T47D (cell line): ENCODE measurements at regions not wholly inside any gene's neighbourhood (a gene's known extent, or its start where the extent isn't known, plus 50 kb on each side); places are given as distances from the start of the nearest gene placed in this dataset.

Experiments used
- DNase-seq, 2 experiments: peaks; one replicate each; pipeline versions ENCODE4 v3.0.0 to v3.0.0-alpha.2; 2011 to 2012; ENCODE audit warnings: low read depth in 1 of 2, low spot score in 1 of 2
- JUND ChIP-seq: IDR thresholded peaks from 2 replicates; pipeline ENCODE4 v1.6.1; 2012; ENCODE audit warnings: low read depth
- in situ Hi-C: cut with HindIII; loops from 2 replicates; pipeline ENCODE4 v1.10.0; 2016; ENCODE audit warnings: low sequenced_read_pairs, low pct_unique_long_range_greater_than_20kb

GRCh38 chr6:146901940-146902816, 302.0 kb upstream of the STXBP5 start:
- in situ Hi-C loops, result no loop called here
- TF ChIP-seq JUND, result no peak
- DNase-seq, result peak in 1 of 2 experiments; percentile 36

- DNase-seq, result no peak
- in situ Hi-C loops, result no loop called here
- TF ChIP-seq JUND, result no peak
These were observed 301.4 kb upstream of the STXBP5 start for GRCh38 chr6:146902846-146903245.

DNA sequence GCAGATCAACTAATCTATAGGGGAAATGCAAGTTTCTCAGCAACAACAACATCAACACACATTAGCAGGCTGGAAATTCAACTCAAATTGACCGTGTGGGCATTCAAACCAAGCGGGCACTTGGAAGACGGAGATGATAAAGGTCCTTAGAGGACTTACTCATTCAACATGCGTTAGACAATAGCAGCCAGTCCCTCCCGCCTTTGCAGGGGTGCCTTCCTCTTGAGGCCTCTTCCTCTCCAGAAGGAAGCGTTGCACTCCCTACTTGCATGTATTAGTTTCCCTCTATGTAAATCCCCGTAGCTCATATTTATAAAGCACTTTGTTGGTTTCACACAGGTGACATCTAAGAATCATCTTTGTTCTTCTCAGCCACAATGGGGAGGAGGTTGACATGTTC, 300.8 kb upstream of the STXBP5 start:
- TF ChIP-seq JUND, result no peak
- no peak for DNase-seq
- in situ Hi-C loops, result no loop called here

- in situ Hi-C loops, result no loop called here
- no peak for DNase-seq
- TF ChIP-seq JUND, result no peak
These were observed 299.6 kb upstream of the STXBP5 start for GRCh38 chr6:146904596-146904995.

DNA sequence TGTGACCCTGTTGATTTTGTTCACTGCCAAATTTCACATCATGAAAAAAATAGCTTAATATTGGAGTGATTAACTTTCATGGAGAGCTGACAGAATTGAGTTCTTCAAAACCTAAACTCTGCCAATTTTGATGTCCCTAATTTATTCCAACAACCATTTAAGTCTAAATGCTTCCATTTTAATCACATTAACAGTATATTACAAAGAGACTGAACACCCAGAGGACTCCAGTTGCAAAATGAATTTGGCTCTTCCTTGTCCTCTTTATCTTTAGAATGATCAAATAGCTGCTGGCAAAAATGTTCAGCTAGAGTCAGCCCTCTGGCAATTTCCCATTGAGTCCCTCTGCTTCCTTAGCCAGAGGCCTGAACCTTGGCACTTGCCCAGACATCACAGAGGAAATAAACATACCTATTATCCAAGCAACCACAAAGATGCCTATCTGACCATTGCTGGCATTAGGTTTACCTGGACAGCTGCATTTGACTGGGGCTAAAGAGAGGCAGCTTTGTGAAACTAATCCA, 299.0 kb upstream of the STXBP5 start:
- in situ Hi-C loops, result no loop called here
- DNase-seq, result peak; percentile 10 to 93
- TF ChIP-seq JUND, result 0 out of 2 replicates have a peak, but pooled peaks have one; percentile 40

DNA sequence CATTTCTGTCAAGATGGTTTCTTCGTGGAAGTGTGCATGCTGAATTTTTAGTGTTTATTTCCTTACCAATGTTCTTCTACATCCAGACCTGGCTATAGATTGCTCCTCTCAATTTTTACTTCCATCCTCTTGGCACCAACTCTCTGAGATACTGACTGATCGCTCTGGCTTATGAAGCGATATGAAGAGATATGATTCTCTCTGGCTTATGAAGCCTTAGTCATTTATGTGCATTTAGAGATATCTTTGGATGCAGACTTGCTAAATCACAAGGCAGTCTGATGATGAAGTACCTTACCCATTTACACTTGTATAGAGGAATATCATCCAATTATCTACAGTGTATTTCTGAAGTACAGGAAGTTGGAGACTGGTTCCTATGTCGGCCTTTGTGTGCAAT, 295.4 kb upstream of the STXBP5 start:
- in situ Hi-C loops, result no loop called here
- no peak for TF ChIP-seq JUND
- DNase-seq, result no peak

- no peak for DNase-seq
- TF ChIP-seq JUND, result no peak
- in situ Hi-C loops, result no loop called here
These were observed 294.8 kb upstream of the STXBP5 start for GRCh38 chr6:146909376-146909775.

- TF ChIP-seq JUND, result no peak
- DNase-seq, result no peak
- in situ Hi-C loops, result no loop called here
These were observed 294.3 kb upstream of the STXBP5 start for GRCh38 chr6:146909886-146910285.

- in situ Hi-C loops, result no loop called here
- TF ChIP-seq JUND, result no peak
- DNase-seq, result no peak
These were observed 293.6 kb upstream of the STXBP5 start for GRCh38 chr6:146910611-146911010.

GRCh38 chr6:146911635-146912215, 292.5 kb upstream of the STXBP5 start:
- DNase-seq, result no peak
- in situ Hi-C loops, result no loop called here
- no peak for TF ChIP-seq JUND

DNA sequence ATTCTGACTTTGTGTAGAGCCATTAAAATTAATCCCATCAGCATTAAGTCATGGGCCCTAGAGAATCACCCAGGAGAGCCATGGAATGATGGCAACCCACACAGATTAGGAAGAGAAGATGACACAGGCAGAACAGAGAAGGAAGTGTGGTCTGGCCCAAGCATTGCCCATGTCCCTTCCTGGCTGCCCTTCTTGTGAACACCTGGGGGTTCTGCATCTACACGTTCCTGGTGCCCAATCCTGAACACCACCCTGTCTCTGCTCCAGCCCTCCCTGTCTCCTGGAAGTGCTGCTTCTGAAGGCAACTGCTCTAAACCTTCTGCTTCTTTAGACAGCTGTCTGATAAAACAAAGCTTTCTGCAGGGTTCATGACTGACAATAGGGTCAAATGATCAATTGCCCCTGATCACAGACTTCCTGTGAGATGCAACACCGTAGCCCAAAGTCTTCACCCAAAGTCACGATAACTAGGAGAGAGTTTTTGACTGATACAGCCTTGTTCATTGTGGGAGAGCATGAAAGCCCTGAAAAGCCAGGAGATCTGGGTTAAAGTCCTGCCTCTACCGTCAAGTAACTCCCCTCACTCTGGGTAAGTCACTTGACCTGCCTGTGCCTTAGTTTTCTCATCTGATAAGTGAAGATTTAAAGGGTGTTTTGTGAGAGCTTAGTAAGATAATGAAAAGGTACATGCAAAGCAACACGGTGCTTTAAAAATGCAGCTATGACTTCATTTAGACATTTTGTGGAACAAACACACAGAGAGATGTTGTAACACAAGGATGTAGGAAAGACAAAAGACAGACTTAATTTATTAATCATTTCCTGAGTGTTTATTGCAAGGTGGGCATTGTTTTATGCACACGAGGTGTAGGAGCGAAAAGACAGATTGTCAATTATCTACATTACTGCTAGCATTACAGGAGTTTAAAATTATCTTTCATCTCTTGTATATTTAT, 291.2 kb upstream of the STXBP5 start:
- DNase-seq, result no peak
- in situ Hi-C loops, result no loop called here
- TF ChIP-seq JUND, result no peak

DNA sequence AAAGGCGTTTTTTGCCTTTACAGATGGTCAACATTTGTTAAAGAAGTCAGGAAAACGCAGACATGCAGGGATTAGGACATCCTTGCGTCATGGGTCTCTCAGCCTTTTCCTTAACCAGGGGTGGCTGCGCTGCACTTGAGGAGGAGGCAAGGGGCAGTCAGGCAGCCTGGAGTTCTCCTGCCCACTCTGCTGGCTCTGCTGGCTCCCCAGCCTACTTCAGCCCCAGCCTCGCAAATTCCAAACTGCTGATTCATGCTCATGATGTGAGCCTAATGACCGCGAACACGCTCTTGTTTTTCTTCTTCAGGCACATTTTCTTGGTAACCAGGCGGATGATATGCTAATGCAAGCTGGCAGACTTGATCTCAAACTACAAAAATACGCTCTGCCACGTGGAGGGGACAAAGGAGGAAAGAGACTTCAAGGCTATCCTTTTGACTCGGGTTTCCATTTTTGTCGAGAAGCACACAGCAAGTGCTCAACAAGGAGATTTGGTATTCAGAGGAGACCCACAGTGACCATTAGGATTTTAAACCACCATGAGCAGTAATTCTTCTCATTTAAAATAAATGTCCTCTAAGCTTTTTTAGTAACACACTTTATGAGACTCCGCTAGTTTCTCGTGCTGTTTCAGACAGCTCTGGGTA, 290.3 kb upstream of the STXBP5 start:
- in situ Hi-C loops, result no loop called here
- TF ChIP-seq JUND, result no peak
- DNase-seq, result peak; percentile 4 to 29
